HG03066 (cell line): ENCODE measurements at regions not wholly inside any gene's neighbourhood (a gene's known extent, or its start where the extent isn't known, plus 50 kb on each side); places are given as distances from the start of the nearest gene placed in this dataset.
A peak's percentile ranks its signal among the peaks of the same experiment; 100 is the strongest.
"Not testable (repeated sequence)": the region's sequence is repeated elsewhere in the genome, so short reads cannot be mapped to it uniquely, and the experiment has no call there.

Source experiments
- ATAC-seq: cut with Tn5 transposase; IDR thresholded peaks from one replicate; pipeline ENCODE4 v1.9.1; 2021; ENCODE audit warnings: low read depth; ENCODE audit not compliant: unreplicated experiment

DNA sequence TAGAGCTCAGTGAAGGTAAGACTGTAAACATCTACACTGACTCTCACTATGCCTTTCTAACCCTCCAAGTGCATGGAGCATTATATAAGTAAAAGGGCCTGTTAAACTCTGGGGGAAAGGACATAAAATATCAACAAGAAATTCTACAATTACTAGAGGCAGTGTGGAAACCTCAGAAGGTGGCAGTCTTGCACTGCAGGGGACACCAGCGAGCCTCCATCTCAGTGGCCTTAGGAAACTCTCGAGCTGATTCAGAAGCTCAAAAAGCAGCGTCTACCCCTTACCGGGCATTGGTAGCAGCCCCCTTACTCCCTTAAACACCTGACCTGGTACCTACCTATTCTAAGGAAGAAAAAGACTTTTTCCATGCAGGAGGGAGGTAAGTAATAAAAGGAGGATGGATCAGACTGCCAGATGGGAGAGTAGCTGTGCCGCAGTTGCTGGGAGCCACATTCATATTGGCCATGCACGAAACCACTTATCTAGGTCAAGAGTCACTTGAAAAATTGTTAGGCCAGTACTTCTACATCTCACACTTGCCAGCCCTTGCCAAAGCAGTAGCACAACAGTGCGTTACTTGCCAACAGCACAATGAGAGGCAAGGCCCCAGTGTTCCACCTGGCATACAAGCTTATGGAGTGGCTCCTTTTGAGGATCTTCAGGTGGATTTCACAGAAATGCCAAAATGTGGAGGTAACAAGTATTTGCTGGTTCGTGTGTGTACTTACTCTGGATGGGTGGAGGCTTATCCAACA, 258.8 kb upstream of the PRKX start:
- not testable (repeated sequence) for ATAC-seq

DNA sequence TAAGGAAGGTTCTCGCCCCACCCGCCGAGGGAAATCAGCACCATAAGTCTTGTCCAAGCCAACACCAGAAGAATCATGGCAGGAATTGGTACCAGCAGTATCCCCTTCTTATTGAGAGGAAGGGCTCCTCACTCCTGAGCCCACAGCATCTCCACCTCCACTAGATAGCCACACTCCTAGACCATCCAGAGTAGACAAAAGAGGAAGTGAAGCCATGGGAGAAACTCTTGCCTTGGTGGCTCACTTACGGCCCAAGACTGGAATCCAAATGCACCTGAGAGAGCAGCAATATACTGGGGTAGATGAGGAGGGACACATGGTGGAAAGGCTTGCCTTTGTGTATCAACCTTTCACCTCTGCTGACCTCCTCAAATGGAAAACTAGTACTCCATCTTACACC, 255.3 kb upstream of the PRKX start:
- no peak for ATAC-seq

DNA sequence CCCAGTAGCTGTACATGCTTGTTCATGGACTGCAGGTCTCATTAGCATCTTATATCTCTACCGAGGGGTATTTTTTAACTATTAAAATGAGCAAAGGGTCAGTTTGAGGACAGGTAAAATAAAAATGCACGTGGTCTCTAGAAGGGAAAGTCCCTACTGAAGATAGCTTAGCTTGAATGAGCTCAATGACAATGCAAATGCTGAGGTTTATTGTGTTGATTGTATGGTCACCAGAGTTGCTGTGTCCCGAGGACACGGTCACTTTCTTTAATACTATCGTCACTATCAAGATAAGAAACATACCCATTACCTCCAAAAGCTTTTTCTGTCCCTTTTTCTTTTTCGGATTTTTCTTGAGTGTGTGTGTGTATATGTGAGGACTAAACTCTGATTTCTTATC, 250.5 kb upstream of the PRKX start:
- no peak for ATAC-seq

DNA sequence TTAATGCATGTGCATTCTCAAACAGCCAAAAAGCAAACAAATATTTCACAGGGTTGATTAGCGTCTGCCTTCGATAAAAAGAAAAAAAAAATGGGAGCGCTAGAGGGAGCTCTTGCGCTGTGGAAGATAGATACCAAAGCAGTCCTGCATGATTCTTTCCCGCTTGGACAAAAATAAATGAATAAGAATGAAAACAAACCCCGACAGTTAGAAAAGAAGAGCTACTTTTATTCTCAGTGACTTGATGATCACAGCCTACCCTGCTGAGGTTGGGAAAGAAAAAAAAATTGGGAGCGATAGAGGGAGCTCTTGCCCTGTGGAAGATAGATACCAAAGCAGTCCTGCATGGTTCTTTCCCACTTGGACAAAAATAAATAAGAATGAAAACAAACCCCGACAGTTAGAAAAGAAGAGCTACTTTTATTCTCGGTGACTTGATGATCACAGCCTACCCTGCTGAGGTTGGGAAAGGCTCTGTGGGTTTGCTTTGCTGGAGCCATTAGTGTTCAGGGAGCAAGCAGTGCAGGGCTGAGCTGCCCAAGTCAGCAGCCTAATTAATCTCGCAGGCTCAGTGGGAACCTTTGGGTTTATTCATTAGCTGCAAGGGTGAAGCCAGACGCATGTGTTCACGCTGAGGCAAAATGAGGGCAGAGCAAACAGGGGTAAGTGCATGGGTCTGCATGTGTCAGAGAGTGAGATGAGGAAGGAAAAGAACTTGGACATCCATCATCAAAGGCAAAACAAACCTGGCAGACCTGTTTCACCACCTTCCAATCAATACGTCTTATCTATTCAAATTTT, 249.3 kb upstream of the PRKX start:
- no peak for ATAC-seq

DNA sequence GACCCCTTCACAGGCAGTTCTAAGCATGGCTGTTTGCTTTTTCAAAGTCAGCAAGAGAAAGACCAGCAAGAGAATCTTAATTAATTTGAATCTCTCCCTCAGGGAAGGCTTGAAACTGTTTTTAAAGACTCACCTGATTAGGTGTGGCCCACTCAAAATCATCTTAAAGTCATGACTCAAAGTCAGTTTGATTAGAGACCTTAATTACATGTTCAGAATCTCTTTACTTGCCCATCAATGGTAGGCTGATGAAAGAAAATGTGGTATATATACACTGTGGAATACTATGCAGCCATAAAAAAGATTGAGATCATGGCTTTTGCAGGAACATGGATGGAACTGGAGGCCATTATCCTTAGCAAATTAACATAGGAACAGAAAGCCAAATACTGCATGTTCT, 247.5 kb upstream of the PRKX start:
- no peak for ATAC-seq

DNA sequence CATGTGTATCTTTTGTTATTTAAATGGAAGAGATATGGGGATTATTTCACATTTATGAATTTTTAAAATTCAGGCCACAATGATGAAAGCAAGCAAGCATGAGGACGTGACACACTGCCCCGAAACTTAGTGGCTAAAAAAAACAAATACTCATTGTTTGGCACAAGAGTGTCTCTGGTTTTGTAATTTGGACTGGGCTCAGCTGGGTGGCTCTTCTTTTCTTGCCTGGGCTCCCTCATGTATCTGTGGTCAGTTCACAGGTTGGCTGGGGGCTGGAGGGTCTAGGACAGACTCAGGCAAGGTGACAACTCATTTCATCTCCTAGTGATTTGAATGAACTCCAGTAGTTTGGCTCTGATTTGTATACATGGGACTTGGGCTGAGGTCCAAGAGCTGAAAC, 238.4 kb upstream of the PRKX start:
- ATAC-seq, result no peak

DNA sequence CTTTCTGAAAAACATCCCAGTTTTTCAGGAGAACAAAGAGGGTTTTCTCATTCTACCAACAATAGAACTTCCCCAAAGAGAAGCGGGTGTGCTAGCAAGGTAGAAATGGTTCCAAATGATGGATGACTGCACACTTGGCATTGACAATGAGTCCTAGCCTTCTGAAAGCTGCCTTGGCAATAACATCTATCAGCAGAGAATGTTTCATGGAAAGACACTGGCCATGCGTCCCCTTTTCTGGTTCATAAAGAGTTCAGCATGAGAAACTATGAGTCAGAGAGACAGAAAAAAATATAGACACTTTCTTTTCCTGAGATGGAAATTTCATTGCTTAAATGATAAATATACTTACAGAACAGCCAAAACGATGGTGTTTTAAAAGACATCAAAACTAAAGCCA, 236.9 kb upstream of the PRKX start:
- ATAC-seq, result no peak

DNA sequence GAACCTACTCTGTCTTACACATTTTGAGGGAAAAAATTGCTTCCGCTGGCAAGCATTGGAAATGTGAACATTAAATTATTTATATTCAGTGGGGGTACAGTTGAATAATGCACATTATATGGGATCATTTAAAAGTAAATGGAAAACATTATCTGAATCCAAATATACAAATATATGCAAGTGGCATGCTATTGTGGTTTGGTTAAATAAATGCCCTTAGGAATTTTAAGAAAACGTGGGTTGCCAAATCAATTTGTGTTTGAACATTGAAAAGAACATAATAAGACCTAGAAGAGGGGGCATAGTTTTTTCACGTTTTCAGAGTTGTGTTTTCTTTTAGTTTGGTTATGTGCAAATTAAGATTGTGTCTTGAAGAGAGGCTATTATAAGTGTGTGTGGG, 230.5 kb upstream of the PRKX start:
- no peak for ATAC-seq

DNA sequence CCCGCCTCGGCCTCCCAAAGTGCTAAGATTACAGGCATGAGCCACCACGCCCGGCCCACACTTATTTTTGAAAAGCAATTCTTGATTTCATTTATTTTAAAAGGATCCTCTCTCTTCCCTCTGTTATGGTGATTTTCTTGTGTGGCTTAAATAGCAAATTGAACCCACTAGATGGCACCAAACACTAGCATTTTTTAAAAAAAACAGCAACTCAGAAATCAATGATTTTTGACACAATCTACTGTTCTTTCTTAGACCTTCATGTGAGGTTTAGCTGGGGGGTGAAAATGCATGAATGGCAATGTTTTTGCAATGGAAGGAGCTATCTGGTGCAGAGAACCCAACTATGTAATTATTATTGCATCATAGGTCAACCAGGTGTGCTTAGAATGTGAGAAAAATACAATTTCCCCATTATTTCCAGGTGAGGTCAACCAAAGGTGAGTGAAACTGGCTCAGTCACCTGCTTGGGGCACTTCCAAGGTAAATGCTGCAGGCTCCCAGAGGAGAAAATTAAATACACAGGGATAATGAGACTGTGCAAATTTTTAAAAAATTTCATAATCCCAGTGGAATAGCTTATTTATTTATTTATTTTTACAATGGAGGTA, 226.7 kb upstream of the PRKX start:
- no peak for ATAC-seq

DNA sequence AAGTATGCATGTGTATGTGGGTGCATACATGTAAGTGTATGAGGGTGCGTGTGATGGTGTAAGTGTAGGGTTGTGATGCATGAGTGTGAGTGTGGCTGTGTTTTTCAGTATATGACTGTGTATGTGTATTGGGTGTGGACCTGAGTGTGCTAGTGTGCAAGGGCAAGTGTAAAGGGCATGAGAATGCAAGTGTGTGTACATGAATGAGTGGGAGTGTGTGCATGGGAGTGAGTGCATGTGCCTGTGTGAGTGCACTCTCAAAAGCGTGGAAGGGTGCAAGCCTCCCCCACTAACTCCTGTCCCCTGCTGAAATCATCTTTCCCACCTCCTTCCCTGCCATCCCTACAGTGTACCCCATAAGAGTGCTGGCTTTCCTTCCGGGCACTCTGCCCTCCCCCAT, 225.1 kb upstream of the PRKX start:
- no peak for ATAC-seq

DNA sequence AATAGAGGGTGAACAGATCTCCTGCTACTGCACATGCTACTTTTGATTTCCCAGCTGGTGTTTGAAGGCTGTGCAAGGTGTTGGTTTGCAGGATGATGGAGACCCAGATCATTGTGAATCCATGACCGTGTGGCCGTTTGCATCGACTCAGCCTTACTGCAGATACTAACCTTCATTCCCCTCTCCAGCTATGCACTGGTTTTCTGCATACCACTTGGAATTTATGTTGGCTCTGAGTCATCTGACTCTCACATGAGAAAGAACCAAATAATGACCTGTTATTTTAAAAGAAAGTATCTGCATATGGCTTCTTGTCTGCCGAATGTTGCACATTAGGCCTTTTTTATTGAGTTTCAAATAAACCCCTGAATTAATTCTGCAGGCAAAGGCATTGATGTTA, 221.7 kb upstream of the PRKX start:
- not testable (repeated sequence) for ATAC-seq

DNA sequence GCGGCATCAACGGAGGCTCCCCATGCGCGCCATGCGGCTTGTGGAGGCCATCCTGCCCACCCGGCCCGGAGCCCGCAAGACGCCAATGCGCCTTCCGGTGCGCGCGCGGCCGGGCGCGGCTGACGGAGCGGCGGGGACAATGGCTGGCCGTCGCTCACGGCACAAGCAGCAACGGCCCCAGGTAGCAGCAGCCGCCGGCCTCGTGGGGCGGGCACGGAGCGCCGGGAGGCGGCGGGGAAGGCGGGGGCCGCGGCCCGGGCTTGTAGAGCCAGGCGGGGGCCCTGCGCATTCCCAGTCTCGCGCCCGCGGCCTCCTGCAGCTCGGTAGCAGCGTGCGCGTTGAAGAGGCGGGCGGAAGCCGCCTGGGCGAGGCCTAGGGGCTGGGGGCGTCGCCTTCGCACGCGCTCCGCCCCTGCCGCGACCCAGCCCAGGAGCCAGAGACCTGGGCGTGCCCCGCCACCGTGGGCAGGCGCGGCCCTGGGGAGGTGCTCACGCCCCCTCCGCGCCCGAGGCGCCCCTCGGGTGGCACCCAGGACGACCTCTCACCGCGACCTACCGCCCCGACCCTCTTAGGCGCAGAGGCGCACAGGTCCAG, 207.1 kb upstream of the PRKX start:
- peak; percentile 95 for ATAC-seq

DNA sequence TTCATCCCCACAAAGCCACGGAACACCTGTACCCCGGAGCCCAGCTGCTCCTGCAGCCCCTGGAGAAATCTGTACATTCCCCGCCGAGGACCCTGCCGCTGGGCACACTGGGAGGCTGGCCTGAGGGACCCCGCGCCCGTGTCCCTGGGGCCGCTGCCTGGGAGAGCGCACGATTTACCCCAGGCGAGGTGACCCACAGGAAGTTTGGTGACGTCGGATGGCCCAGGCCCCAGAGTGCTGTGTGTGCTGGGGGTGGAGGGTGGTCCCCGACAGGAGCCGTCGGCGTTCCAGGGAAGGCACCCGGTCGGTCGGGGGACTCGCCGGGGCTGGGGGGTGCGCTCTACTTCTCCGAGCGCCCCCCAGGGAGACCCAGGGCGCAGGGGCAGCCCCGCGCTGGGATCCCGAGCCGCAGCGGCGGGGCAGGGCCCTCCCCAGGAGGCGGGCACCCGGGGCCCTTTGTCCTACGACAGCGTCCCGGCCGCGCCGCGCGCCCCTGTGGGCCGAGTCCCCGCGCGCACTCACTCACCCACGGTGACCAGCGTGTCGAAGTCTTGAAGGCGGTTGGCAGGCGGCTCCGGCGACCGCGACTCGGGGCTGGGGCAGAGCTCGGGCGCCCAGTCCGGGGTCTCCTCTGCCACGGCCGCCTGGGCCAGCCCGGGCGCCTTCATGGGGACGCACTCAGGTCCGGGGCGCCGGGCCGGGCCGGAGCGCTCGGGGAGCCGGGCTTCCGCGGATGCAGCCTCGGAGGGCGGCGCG, 206.4 kb upstream of the PRKX start:
- peak; percentile 27 for ATAC-seq

DNA sequence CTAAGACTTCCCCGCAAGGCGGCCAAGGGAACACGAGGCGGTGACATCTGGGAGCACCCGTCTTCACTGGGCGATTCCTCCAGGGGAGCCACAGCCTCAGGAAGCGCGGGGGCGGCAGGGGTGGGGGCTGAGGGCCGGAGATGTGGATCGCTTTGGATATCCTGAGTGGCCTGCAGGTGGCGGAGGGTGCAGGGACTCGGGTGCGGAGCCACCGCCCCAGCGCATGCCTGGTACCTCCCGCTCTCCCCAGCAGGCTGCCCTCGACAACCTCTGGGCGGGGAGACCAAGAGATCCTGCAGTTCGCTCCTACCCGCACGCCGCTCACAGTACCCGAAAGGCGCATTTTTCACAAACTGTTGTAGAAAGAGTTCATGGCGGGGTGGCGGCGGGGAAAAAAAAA, 201.4 kb upstream of the PRKX start:
- ATAC-seq, result not testable (repeated sequence)

DNA sequence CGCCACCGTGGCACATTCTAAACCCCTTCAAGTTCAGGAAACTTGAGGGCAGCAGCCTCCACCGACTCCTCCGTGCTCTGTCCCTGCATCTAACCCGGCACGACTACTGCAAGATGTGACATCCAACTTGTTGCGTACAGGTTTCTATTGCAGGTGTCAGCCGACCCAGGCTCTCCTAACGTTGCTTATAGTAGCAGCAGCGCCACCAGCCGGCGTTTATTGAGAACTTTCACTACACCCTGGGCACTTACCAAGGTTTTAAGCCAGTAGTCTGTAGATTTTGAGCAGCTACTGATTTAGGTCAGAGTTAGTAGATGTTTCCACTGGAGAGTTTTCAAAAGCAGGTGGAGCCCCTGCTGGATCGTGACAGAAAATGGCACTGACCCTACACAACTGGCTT, 200.6 kb upstream of the PRKX start:
- not testable (repeated sequence) for ATAC-seq

DNA sequence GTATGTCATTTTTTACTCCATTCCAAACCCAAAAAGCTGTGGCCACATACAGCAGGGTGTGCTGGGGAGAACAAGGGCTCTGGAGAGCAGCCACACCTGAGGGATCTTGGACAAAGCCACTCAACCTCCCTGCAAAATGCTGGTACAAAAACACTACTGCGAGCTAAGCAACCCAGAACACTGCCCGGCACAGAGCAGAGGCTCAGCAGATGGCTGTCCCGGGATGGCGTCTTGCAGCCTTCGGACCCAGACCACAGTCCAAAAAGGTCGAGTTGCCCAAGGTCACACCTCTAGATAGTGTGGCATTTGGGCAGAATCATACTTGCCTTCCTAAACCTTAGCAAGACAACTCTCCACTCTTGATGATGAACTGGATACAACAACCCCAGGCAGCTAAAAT, 197.6 kb upstream of the PRKX start:
- not testable (repeated sequence) for ATAC-seq

DNA sequence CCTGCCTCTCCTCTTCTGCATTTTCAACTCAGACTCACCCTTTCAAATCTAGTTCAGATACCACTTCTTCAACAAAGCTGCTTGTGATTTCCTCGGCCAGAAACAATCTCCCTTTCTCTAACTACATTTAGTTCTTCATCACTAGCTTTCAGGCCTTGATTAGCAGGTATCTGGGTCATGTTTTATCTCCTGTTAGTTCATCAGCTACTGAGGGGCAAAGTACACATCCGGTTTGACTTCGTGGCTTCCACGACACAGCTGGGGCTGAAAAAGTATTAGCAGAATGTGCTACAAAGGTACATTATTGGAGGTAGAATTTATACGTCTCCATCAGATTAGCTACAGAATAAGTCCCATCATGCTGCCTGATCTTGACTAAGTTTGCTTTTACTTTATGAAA, 197.2 kb upstream of the PRKX start:
- ATAC-seq, result not testable (repeated sequence)

DNA sequence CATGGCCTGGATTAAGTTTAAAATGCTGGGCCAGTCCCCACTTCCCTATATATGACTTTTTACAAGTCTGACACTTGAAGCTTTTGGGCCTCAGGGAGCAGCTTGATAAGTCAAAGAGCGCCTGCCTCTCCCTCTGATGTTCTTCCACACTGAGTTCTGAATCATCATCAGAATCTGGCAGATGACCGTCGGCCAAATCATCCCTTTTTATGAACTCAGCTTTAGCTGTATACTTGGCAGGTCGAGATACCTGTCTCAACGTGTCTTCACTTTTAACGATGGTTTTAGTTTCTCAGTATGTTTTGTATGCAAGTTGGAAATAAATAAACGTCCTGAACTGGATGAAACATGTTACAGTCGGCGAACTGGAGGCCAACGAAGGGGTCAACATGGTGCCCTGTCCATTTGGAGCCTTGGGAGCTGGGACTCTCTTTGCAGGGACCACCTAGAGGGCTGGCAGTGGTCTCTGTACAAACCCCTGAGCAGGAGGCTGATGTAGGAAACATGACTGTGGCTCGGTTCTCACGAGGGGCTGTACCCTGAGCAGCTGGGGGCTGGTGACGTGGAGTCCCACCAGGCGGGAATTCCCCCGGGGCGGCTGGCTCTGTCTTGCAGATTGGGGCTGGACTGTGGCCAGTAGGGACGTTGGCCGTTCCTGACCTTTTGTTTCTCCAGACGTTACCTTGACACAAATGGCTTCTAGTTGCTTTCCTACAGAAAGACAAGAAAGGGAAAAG, 192.2 kb upstream of the PRKX start:
- not testable (repeated sequence) for ATAC-seq

DNA sequence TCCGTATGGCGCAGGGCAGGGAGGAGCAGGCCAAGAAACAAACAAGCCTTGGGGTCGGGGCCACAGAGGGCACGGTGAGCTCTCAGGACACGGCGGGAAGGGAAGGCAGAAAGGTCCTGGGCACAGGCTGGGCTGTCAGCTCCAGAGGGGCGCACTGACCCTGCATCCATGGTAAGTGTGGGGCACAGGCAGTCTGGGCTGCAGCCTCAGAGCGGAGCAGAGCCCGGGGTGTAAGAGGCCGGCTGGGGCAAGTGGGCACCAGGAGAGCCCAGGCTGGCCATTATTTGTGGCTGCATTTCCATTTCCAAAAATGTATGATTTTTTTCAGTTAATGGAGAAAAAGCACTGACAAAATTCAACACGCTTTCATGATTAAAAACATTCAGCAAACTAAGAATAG, 188.8 kb upstream of the PRKX start:
- ATAC-seq, result not testable (repeated sequence)

DNA sequence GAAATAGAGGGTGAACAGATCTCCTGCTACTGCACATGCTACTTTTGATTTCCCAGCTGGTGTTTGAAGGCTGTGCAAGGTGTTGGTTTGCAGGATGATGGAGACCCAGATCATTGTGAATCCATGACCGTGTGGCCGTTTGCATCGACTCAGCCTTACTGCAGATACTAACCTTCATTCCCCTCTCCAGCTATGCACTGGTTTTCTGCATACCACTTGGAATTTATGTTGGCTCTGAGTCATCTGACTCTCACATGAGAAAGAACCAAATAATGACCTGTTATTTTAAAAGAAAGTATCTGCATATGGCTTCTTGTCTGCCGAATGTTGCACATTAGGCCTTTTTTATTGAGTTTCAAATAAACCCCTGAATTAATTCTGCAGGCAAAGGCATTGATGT, 183.3 kb upstream of the PRKX start:
- not testable (repeated sequence) for ATAC-seq
